ENCODE measurements at regions not wholly inside any gene's neighbourhood (a gene's known extent, or its start where the extent isn't known, plus 50 kb on each side); places are given as distances from the start of the nearest gene placed in this dataset.

GRCh38 chr3:94413336-94414108 lies 350.7 kb downstream of the NSUN3 start:
- WGBS = 54% methylated on average over 4 of the region's 4 CpGs
- H3K27ac ChIP-seq (ENCODE audit: low read depth) = no peak overlapping the region
- DNase-seq (ENCODE audit: extremely low spot score) = no peak
- H3K36me3 ChIP-seq (ENCODE audit: insufficient read depth) = no peaks in the 10 kb centered on the region
- no peak overlapping the region for H3K4me3 ChIP-seq (ENCODE audit: low read depth, low read length)
- H3K4me1 ChIP-seq (ENCODE audit: insufficient read depth) = no peaks in the 10 kb centered on the region

- DNase-seq (ENCODE audit: extremely low spot score) = no peak
- Histone ChIP-seq H3K4me1 (ENCODE audit: insufficient read depth) (no peaks in the 10 kb centered on the region), H3K4me3 (ENCODE audit: low read depth, low read length) (no peak overlapping the region), H3K27ac (ENCODE audit: low read depth) (no peak overlapping the region), H3K36me3 (ENCODE audit: insufficient read depth) (no peaks in the 10 kb centered on the region)
- WGBS = 62% methylated on average over 2 of the region's 2 CpGs
Observed at GRCh38 chr3:94414418-94414817, 351.6 kb downstream of the NSUN3 start.

GRCh38 chr3:94416768-94417167 lies 353.9 kb downstream of the NSUN3 start:
- DNase-seq (ENCODE audit: extremely low spot score) = no peak
- Histone ChIP-seq H3K36me3 (ENCODE audit: insufficient read depth) (no peaks in the 10 kb centered on the region), H3K4me1 (ENCODE audit: insufficient read depth) (no peaks in the 10 kb centered on the region), H3K4me3 (ENCODE audit: low read depth, low read length) (no peak overlapping the region), H3K27ac (ENCODE audit: low read depth) (no peak overlapping the region)
- 75% methylated on average over 4 of the region's 4 CpGs for WGBS

- H3K4me3 ChIP-seq (ENCODE audit: low read depth, low read length) = no peak overlapping the region
- H3K4me1 ChIP-seq (ENCODE audit: insufficient read depth) = no peaks in the 10 kb centered on the region
- 97% methylated on average over 6 of the region's 6 CpGs for WGBS
- H3K27ac ChIP-seq (ENCODE audit: low read depth) = no peak overlapping the region
- no peak for DNase-seq (ENCODE audit: extremely low spot score)
- no peaks in the 10 kb centered on the region for H3K36me3 ChIP-seq (ENCODE audit: insufficient read depth)
Observed at GRCh38 chr3:94417963-94418455, 355.1 kb downstream of the NSUN3 start.

DNA sequence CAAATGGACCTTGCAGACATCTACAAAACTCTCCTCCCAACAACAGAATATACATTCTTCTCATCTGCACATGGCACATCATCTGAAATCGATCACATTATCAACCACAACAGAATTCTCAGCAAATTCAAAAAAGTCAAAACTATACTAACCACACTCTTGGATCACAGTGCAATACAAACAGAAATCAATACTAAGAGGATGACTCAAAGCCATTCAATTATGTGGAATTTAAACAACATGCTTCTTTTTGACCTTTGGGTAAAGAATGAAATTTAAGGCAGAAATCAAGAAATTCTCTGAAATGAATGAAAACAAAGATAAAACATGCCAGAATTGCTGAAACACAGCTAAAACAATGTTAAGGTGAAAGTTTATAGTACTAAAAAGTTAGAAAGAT lies 358.1 kb downstream of the NSUN3 start:
- WGBS = 95% methylated on average over 1 of the region's 1 CpG
- Histone ChIP-seq H3K27ac (ENCODE audit: low read depth) (no peak overlapping the region), H3K36me3 (ENCODE audit: insufficient read depth) (no peaks in the 10 kb centered on the region), H3K4me1 (ENCODE audit: insufficient read depth) (no peaks in the 10 kb centered on the region), H3K4me3 (ENCODE audit: low read depth, low read length) (no peak overlapping the region)
- no peak for DNase-seq (ENCODE audit: extremely low spot score)

GRCh38 chr3:94423578-94423977 lies 360.7 kb downstream of the NSUN3 start:
- no peaks in the 10 kb centered on the region for H3K36me3 ChIP-seq (ENCODE audit: insufficient read depth)
- H3K4me3 ChIP-seq (ENCODE audit: low read depth, low read length) = no peak overlapping the region
- no peaks in the 10 kb centered on the region for H3K4me1 ChIP-seq (ENCODE audit: insufficient read depth)
- no peak overlapping the region for H3K27ac ChIP-seq (ENCODE audit: low read depth)
- no peak for DNase-seq (ENCODE audit: extremely low spot score)

GRCh38 chr3:94429517-94429916 lies 366.7 kb downstream of the NSUN3 start:
- no peaks in the 10 kb centered on the region for H3K4me1 ChIP-seq (ENCODE audit: insufficient read depth)
- no peak overlapping the region for H3K27ac ChIP-seq (ENCODE audit: low read depth)
- DNase-seq (ENCODE audit: extremely low spot score) = no peak
- H3K4me3 ChIP-seq (ENCODE audit: low read depth, low read length) = no peak overlapping the region
- H3K36me3 ChIP-seq (ENCODE audit: insufficient read depth) = no peaks in the 10 kb centered on the region

DNA sequence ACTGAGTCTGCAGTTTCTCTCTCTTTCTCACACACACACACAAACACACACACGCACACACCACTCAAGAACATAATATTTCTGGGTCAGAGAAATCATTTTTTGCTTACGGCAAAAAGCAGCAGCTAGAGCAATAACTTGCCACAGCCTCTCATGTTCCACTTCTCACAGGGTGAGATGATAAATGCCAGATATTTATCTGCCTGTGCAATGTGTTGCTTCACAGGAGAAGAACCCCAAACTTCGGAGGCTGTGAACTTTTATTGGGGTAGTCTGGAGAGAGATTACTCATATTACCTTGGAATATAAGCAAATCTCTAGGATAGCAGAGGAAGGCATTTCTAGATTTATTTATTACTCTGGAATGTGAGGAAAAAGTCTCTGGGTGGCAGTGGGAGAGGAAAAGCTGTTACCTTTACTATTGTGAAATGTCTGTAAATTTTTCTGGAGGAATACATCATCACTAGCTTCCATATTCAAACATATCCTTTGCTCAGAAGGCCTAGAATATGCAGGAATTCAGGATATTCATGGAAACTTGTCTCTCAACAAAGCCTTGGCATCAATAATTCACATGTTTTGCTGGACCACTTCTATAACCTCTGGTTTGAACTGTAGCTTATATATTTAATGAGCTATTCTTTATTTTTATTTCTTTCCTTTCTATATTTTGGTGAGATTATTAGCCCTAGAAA lies 369.2 kb downstream of the NSUN3 start:
- Histone ChIP-seq H3K27ac (ENCODE audit: low read depth) (no peak overlapping the region), H3K4me3 (ENCODE audit: low read depth, low read length) (no peak overlapping the region), H3K36me3 (ENCODE audit: insufficient read depth) (no peaks in the 10 kb centered on the region), H3K4me1 (ENCODE audit: insufficient read depth) (no peaks in the 10 kb centered on the region)
- DNase-seq (ENCODE audit: extremely low spot score) = no peak
- 44% methylated on average over 3 of the region's 3 CpGs for WGBS

DNA sequence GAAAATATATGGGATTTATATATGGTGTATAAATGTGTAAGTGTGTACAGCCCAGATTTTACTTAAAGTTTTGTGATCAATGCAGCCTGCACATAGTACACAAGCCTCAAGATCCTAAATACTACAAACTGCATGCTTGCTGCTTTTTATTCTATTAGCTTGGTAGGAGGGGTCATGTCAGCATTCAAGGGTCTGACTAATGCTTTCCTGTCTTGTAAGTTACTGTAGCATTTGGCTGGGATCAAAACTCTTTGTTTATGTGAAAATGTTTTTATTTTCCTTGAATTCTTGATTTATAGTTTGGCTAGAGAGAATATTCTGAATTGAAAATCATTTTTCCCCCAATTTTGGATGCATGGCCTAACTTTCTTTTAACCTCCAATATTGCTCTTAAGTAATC lies 370.9 kb downstream of the NSUN3 start:
- no peak overlapping the region for H3K4me3 ChIP-seq (ENCODE audit: low read depth, low read length)
- no peak overlapping the region for H3K27ac ChIP-seq (ENCODE audit: low read depth)
- no peaks in the 10 kb centered on the region for H3K4me1 ChIP-seq (ENCODE audit: insufficient read depth)
- DNase-seq (ENCODE audit: extremely low spot score) = no peak
- H3K36me3 ChIP-seq (ENCODE audit: insufficient read depth) = no peaks in the 10 kb centered on the region

DNA sequence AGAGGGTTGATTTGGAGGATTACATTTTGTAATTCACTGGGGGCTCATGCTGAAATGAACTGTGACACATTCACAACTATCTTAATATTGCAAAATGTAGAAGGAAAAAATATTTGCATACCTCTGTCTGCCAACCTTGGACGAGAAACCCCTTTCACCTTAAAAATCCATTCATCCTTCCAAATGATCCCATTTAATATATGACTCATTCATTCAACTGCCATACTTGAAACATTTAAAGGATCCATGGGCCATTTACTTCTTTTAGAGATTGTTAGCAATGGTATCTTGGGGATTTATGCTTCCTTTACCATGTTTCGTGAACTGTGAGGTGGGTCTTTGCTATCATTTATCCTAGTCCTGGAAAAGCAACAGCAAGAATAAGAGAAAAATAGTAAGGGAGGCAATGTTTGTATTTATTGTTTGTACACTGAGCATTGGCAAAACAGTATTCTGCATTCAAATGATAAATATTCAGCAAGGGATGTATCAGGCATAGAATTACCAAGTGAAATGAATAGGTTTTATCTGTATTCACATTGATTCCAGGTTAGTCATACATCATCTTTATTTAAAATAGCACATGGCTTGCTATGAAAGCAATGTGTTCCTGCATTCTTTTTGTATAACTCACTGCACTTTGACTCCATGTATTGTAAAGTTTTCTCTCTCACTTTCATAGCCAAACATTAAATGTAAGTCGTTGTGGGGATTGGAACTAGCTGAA lies 378.1 kb downstream of the NSUN3 start:
- no peak for DNase-seq (ENCODE audit: extremely low spot score)
- no peak overlapping the region for H3K4me3 ChIP-seq (ENCODE audit: low read depth, low read length)
- no peaks in the 10 kb centered on the region for H3K36me3 ChIP-seq (ENCODE audit: insufficient read depth)
- WGBS = 62% methylated on average over 3 of the region's 3 CpGs
- H3K27ac ChIP-seq (ENCODE audit: low read depth) = no peak overlapping the region
- H3K4me1 ChIP-seq (ENCODE audit: insufficient read depth) = no peaks in the 10 kb centered on the region

- Histone ChIP-seq H3K4me1 (ENCODE audit: insufficient read depth) (no peaks in the 10 kb centered on the region), H3K36me3 (ENCODE audit: insufficient read depth) (no peaks in the 10 kb centered on the region), H3K4me3 (ENCODE audit: low read depth, low read length) (no peak overlapping the region), H3K27ac (ENCODE audit: low read depth) (no peak overlapping the region)
- 67% methylated on average over 1 of the region's 1 CpG for WGBS
- no peak for DNase-seq (ENCODE audit: extremely low spot score)
Observed at GRCh38 chr3:94441494-94441847, 378.6 kb downstream of the NSUN3 start.

- 80% methylated on average over 1 of the region's 1 CpG for WGBS
- Histone ChIP-seq H3K36me3 (ENCODE audit: insufficient read depth) (no peaks in the 10 kb centered on the region), H3K27ac (ENCODE audit: low read depth) (no peak overlapping the region), H3K4me1 (ENCODE audit: insufficient read depth) (no peaks in the 10 kb centered on the region), H3K4me3 (ENCODE audit: low read depth, low read length) (no peak overlapping the region)
- DNase-seq (ENCODE audit: extremely low spot score) = no peak
Observed at GRCh38 chr3:94453864-94454263, 391.0 kb downstream of the NSUN3 start.

DNA sequence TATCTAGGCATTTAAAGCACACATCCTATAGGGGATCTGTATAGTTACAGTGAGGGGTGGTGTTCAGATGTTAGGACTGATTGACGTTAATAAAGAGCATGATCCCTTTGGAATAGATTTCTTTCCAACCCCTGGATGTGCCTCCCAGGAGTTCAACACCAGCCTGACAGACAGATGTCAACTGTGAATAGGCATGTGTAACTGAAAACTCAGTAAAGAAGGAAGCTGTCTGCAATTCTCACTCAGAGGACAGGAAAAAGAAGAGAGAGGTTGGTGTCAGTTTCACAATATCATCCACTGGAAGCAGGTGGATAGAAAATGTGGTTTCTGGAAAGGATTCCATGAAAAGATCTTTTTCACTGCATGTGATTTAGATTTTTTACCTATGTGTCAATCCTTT lies 396.3 kb downstream of the NSUN3 start:
- no peak overlapping the region for H3K27ac ChIP-seq (ENCODE audit: low read depth)
- no peak for DNase-seq (ENCODE audit: extremely low spot score)
- 88% methylated on average over 1 of the region's 1 CpG for WGBS
- H3K4me1 ChIP-seq (ENCODE audit: insufficient read depth) = no peaks in the 10 kb centered on the region
- H3K4me3 ChIP-seq (ENCODE audit: low read depth, low read length) = no peak overlapping the region
- no peaks in the 10 kb centered on the region for H3K36me3 ChIP-seq (ENCODE audit: insufficient read depth)

DNA sequence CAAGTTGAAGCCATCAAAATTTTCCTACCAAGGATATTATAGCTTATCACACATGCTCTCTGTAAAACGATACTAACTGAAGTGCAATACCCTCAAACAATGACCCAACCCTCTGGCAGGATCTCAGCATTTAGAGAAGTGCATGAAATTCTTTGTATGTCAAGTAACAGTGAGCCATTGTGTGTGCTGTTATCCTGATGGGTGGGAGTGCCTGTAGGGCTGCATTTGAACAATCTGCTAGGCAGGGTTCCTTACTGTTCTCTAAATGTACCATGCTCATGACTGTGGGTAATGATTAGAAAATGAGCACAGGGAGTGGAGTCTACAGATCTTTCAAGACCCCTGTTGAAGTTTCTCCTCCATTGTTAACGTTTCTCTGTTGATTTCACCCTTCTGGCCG lies 398.1 kb downstream of the NSUN3 start:
- H3K27ac ChIP-seq (ENCODE audit: low read depth) = no peak overlapping the region
- H3K4me1 ChIP-seq (ENCODE audit: insufficient read depth) = no peaks in the 10 kb centered on the region
- WGBS = 82% methylated on average over 3 of the region's 3 CpGs
- H3K4me3 ChIP-seq (ENCODE audit: low read depth, low read length) = no peak overlapping the region
- H3K36me3 ChIP-seq (ENCODE audit: insufficient read depth) = no peaks in the 10 kb centered on the region
- no peak for DNase-seq (ENCODE audit: extremely low spot score)

Measured in urinary bladder (tissue), 3 donors.